CD4-positive, alpha-beta T cell treated with Interleukin-15 for 1 hour (primary cell): ENCODE measurements at regions not wholly inside any gene's neighbourhood (a gene's known extent, or its start where the extent isn't known, plus 50 kb on each side); places are given as distances from the start of the nearest gene placed in this dataset.
"Not testable (repeated sequence)": the region's sequence is repeated elsewhere in the genome, so short reads cannot be mapped to it uniquely, and the experiment has no call there.

Experiments used
- DNase-seq: peaks from one replicate; pipeline ENCODE4 v3.0.0-alpha.2; 2020

DNA sequence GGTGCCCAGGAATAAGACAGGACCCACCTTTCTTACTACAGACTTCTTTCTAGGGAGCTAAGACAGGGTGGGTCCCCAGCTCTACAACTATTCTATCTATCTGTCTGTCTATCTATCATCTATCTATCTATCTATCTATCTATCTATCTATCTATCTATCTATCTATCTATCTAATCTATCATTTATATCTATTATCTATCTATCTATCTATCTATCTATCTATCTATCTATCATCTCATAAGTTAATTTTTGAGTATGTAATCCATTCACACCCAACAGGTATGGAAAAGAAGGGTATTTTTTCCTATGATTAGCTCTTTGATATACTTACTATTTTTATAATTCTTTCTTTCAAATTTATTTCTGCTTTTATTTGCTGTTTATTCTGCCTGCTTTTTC lies 55.9 kb downstream of the BAMBI start:
- no peak for DNase-seq

DNA sequence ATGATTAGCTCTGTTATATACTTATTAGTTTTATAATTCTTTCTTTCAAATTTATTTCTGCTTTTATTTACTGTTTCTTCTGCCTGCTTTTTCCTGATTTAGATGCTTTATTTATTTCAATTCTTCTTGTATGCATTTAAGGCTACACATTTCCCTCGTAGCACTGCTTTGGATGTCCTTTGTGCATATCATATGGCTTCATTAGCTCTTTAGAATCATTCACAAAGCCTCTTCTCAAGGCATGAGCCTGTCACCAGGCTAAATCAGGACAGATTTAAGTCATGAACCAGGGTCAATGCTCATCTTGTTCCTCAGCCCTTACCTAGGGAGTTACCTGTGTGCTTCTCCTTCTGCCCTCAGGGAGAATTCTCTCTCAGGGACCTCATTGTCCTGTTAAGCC lies 56.3 kb downstream of the BAMBI start:
- DNase-seq: no peak

DNA sequence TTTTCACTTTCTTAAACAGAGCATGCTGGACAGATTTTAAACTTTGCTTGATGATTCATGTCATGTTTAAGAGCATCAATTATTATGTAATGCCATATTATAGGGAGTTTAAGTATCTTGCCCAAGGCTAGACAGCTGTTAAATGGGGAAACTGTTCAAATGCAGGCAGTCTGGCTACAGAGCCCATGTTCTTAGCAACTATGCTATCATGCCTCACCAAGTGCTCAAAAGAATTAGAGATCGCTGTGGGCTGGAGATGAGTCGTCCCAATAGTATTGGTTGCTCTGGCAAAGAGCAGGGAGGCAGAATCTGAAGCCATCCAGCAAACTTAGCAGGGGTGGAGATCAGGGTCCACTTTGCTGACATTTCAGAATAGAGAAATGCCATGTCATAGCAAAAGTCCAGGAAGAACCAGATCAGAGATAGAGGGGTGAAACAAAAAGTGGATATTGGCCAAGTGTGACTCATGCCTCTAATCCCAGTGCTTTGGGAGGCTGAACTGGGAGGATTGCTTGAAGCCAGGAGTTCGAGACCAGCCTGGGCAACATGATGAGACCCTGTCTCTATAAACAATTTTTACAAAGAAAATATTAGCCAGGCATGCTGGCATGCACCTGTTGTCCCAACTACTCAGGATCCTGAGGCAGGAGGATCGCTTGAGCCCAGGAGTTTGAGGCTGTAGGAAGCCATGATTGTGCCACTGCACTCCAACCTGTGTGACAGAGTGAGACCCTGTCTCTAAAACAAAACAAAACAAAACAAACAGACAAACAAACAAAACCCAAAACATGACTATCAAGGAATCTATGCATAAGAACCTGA lies 57.8 kb downstream of the BAMBI start:
- no peak for DNase-seq

DNA sequence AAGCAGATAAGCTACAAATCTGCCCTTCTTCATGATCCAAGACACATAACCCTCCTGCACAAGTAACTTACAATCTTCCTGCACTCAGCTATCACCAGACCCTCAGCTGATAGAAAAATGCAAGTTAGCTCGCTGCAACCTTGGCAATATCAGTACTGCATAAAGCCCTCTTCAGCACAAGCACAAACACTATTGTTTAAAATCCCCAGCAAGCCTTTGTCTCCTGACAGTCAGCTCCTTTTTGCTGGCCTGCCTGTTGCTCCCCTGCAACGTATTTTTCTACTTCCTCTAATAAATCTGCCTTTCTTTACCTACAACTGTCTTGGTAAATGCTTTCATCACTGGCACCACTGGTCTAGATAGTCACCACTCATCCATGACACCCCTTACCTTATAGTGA lies 59.8 kb downstream of the BAMBI start:
- no peak for DNase-seq

DNA sequence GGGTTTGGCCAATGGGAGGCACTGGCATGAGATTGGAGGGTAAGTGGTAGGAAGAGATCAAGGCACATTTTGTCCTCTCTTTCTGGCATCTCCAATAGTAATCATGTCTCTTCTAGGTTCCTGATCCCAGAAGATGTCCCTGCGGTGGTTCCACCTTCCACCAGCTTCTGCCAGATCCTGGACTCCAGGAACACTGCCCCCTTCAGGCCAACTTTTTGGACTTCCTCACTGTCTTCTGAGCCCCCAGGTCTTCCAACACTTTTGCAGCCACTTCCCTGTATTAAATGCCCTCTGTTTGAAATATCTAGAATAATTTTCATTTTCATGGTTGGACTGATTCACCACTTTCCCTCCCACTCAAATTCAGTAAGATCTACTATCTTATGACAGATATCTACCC lies 60.9 kb downstream of the BAMBI start:
- no peak for DNase-seq

DNA sequence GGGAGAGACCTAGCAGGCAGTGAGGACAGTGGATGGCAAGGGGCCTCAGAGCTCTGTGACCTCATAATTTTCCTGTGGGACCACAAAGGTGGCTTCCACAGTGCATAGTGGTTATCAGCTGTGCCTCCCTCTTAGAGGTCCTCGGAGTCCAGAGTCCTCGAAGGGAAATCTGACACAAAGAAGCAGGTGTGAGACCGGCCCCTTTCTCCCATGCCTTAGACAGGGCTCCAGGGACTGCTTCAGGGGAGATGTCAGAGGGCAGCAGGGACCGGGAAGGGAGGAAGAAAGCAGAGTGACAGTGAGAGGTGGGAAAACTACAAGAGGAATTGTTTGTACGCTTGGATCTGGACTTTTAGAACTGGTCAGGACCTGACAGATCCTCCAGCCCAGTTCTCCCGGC lies 66.3 kb downstream of the BAMBI start:
- DNase-seq: no peak

DNA sequence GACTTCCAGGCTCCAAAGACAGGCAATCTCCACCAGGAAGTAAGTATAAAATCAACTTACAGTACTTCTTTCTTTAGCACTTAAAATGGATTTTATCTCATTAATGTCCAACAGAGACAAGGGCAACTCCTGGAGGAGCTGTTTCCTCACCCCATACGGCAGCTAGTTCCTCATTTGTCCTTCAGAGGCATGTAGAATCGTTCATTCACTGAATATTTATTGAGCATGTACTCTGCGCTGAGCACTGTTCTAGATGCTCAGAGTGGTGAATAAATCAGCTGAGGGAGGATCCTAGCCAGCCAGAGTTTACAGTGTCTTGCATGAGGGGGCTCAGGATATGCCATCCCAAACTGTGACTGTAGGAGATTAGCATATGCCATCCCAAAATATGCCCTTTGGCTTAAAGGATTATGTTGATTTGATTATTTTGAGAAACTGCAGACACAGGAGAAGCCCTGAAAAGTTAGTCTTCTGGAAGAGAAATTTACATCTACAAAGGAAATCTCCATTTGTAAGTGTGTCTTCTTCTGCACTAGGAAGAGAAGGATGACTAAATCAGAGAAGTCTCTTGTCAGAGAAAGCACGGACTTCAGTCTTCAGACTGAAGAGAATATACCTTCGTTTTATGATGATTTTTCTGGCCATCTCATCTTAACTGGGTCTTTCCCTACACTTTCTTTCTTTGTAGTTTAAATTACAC lies 66.9 kb downstream of the BAMBI start:
- DNase-seq: no peak

DNA sequence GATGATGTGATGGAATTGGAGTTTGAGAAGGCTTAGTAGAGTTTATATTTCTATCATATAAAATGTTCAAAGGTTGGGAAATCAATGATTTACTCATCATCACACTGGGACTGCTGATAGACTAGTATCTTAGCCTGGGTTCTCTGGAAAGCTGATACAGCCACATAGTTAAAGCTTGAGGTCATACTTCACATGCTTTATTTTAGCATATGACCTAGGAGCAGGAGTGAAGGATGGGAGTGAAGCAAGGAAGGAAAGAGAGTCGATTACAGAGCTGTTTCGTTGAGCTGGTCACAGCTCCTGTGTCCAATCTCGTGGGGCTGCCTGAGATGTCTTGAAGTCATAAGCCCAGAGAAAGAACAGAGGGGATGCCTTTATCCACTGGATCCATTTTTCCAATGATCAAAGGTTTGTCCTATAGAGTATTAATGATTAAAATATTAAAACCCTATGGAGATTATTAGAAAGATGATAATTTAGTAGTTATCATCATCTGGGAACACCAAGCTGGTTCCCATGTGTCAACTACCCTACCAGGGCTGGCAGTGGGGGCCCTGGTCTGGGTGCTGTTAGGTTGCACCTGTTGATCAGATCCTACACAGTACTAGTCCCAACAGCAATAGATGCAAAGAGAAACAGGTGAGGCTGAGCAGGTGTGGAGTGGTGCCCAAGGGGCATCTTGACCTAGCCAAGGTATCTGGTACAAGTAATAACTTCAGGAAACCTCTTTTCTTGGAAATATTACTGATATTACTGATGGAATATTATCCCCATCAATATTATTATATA lies 77.8 kb downstream of the BAMBI start:
- DNase-seq: no peak

DNA sequence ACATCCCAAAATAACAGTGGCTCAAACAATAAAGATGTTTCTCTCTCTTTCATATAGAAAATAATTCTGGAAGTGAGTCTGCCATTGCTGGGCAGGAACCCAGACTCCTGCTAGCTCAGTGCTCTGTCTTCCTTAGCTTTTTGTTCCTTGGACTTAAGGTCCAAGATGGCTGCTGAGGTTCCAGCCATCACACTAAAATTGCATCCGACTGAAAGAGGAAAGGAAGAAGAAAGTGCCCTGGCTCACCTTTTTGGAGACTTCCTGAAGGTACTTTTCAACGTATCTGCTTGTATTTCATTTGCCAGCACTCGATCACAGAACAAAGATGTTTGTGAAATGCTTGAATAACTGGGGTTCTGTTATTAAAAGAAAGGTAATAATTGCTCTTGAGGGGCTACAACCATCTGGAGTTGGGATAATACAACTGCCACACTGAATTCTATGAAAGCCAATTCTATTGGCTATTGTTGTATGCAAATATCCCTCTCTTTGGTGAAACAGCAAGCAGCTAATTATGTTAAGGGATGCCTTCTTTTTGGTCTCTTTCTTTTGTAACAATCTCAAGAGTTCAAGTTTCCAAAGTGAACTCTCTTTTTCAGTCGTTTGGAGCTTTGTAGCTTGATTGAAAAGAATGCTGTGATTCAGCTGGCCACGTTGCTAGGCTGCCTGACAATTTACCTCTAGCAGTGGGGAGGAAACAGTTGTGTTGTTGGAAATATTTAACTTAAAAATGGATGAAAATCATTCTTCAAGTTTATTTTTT lies 83.9 kb downstream of the BAMBI start:
- DNase-seq: no peak

DNA sequence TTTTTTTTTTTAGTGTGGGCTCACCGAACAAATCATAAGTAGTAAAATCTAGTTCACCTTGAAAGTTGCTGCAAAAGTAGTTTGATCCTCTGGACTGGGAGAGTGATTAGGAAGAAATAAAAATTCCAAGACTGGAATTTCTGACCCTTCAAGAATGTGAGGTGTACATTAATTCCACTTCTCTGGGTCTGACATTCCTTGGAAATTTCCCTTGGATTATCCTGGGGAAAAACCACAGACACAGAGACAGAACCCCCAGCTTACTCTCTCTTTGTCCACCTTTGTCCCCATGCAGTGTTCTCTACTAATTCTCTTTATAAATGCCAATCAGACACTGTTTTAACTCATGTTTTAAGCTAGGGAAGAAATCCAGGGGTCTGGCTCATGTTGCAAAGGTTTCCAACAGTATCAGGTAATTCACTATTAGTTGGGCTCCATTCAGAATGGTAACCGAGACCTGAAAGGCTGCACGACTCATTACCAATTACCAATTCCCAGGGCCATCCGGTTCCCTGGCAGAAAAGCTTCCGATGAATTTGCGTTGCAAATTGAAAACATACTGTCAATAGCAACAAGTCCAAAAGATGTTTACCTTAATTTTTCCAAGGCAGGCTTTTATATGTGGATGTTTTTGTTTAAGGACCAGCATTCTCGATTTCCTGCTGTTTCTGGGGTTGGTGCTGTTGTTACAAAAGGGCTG lies 86.3 kb downstream of the BAMBI start:
- DNase-seq: no peak

DNA sequence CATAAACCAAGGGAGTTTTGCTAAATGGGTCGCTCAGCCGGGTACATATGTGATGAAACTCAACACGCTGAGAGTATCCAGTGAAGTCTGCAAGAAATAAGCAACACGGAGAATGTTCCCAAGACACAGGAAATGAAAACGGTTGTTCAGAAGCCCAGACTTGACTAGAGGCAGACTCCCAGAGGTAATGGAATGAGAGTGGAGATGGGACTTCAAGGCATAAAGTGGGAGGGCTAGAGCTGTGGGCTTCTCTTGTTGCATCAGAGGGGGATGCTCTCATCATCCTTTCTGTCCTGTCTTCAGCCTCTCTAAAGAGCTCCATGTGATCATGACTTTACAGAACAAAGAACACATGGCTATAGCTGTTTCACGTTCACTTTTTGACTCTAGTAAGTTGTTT lies 88.3 kb downstream of the BAMBI start:
- DNase-seq: no peak

DNA sequence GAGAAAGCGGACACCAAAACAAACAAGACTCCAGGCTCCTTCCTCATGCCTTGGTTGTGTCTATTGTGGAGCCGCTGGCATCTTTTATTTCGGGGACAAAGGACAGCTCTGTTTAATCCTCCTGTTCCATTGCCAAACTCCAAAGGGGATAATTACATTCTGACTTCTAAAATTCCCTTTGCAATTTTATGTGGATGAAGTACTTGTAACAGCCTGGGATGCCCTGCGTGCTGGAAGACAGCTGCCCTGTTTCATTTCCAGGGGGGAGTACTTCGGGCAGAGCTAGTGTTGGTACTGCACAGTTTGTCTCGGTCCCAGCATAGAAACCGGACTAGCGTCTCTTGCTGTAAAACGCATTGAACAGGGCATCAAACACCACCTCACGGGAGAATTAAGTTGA lies 90.9 kb downstream of the BAMBI start:
- no peak for DNase-seq

DNA sequence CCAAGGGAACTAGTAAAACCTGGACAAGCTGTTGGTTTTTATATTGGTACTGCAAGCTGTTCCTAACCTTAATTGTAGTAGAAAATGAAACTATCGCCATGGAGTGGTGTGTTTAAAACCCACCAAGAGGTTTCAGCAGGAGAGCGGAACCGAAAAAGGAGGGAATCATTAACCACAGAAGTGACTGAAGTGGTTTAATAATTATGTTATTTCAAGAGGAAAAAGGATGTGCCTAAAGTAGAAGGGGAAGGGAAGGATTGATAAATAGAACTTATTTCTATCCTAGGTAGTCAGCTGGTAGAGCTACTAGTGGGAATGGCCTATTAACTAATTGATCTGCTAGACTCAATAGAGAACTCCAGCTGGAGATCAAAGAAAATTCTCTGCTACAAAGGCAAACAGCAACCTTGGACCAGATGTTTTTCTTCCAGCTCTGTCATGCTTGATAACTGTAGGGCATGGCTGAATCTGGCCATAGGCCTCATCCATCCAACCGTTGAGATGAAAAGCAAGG lies 91.8 kb downstream of the BAMBI start:
- no peak for DNase-seq

DNA sequence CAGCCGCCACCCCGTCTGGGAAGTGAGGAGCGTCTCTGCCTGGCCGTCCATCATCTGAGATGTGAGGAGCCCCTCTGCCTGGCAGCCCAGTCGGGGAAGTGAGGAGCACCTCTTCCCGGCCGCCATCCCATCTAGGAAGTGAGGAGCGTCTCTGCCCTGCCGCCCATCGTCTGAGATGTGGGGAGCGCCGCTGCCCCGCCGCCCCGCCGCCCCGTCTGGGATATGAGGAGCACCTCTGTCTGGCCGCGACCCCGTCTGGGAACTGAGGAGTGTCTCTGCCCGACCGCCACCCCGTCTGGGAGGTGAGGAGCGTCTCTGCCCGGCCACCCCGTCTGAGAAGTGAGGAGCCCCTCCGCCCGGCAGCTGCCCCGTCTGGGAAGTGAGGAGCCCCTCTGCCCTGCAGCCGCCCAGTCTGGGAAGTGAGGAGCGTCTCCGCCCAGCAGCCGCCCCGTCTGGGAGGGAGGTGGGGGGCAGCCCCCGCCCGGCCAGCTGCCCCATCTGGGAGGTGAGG lies 94.3 kb downstream of the BAMBI start:
- DNase-seq: not testable (repeated sequence)

DNA sequence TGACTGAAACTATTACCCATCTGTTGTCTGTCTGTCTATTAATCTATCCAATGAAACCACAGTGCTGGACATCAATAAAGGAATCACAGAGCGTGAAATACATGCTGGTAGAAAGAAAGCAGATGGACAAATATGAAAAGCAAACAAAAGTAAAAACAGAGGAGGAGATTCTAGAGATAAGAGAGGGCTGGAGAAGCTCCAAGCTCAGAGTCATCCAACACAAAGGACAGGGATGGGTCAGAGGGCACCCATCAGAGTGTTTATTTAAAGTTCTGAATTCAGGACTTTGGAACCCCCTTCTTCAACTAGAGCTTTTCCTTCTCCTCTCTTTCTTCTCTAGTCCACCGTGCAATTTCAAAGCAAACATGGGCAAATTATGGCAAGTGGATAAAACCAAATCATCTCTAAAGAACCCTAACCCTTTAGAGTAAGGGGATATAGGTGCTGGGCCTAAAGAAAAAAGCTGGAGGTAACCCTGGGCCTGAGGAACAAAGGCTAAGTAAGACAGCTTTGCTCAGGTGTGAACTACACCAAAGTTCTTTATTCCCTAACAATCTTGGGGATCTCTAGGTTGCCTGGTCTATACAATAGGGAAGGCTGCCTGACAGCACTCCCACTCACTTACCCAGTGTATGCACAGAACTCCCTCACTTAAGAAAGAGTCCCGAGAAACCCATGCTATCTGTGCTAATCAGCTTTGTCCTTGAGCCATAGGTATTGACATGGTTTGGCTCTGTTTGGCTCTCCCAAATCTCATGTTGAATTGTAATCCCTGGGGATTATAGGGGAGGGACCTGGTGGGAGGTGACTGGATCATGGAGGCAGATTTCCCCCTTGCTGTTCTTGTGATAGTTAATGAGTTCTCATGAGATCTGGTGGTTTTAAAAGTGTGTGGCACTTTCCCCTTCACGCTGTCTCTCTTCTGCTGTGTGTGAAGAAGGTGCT lies 97.0 kb downstream of the BAMBI start:
- DNase-seq: no peak

DNA sequence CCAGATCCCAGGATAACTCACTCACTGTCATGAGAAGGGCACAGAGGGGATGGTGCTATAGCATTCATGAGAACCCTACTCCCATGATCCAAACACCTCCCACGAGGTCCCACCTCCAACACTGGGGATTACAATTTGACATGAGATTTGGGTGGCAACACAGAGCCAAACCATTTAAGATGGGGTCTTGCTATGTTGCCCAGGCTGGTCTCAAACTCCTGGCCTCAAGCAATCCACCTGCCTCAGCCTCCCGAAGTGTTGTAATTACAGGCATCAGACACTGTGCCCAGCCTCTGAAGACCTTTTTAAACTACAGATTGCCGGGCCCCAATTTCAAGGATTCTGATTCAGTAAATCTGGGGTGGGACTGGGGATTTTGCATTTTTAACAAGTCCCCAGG lies 98.5 kb downstream of the BAMBI start:
- DNase-seq: no peak

DNA sequence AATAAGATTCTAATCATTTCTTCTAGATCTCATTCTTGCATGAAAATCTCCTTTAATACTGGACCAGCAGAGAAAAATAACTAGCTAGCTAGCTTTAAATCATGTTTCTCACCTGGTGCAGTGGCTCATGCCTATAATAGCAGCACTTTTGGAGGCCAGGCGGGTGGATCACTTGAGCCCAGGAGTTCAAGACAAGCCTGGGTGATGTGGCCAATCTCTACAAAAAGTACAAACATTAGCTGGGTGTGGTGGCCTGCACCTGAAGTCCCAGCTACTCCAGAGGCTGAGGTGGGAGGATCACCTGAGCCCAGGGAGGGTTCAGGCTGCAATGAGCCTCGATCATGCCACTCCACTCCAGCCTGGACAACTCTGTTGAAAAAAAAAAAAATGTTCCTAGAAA lies 99.2 kb downstream of the BAMBI start:
- DNase-seq: no peak

DNA sequence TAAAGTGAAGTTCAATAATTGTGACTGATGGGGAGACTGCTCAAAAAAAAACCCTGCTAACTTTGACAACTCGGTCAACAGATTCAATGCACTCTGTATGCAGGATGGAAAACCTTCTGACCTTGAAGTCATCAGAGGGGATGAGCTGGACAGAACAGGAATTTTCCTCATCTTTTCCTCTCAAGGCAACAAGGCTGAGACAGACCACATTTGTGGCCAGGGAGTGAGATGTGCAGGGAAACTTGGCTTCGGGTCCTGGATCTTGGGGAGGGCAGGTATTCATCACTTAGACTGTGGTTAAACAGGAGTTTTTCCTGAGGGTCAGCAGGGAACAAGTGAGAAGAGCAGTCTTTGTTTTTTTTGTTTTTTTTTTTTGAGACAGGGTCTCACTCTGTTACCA lies 100.6 kb downstream of the BAMBI start:
- DNase-seq: no peak

DNA sequence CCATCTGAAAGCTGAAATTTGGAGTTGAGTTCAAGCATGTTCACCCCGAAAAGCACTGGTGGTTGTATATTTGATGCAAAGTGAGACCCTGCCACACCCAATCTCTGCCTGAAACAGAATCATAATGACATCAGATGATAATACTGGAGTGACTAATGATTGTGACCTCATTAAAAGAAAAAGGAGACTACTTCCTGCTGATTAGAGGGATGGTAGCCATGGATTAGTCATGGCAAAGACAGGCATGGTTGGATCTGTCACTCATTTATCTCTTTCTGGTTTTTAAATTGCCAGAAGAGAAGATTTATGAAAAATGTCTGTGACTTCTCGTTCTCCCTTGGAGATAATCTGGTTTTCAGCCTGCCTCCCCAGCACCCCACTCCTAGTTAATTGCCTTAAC lies 101.2 kb downstream of the BAMBI start:
- DNase-seq: no peak

DNA sequence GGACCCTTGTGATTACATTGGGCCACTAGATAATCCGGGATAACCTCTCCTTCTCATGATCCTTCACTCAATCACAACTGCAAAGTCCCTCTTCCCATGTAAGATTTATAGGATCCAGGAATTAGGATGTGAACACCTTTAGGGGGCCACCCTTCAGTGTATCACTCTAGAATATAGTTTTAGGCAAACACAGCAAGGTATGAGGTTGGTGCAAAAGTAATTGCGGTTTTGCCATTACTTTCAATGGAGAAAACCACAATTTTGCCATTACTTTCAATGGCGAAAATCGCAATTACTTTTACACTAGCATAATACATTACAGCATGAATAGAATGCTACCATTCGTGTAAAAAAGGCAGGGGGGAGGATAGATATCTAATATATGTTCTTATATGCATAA lies 104.0 kb downstream of the BAMBI start:
- DNase-seq: no peak

DNA sequence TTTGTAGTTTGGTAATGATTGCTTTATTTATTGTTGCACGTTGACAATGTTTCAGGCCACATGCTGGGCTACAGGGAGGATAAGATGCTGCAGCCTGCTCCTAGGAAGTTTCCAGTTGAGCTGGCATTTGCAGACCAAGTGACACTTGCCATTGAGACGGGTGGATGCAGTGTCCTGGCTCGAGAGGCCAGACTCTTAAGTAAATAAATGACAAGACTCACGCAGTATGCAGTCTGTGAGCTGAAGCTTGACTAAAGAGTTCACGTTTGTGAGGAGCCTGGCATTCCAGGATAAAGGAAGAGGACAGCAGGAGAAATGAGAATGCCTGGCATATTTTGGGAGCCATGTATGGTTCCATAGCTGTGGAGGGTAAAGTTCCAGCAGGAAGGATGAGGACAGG lies 105.8 kb downstream of the BAMBI start:
- no peak for DNase-seq
